ENCODE measurements at regions not wholly inside any gene's neighbourhood (a gene's known extent, or its start where the extent isn't known, plus 50 kb on each side); places are given as distances from the start of the nearest gene placed in this dataset.

DNA sequence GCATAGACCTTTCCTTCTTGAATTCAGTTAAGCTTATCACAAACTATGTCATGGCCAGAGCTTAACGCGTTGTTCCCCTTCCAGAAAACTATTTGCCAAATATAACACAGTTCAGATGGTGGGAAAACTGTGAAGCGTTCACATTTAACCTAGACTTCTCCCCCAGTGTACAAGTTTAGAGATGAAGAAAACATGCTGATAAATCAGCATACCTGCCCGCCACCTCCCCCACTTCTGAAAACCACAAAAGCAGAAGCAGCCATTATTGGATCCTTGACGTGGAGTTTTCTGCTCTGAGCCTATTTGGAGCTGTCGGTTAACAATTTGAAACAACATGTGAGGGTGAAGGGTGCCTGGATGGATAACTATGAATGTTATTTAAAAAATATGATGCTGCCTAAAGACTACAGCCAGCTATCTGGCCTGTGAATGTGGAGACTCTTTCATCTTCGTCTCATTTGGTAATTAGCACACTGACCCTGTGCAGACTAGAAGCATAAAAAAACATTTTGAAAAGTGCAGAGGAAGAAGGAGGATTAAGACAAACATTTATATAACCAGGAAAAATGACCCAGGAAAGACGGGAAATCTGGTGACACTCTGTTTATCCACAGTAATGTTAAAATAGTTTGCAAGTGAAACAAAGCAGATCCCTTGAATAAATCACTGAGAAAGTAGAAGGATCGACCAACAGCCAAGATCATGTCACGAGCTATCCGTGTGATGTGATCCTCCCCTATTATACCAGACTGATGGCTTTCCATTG lies 408.2 kb downstream of the AEBP2 start:
- Histone ChIP-seq H3K27ac (ENCODE audit: low read depth, low read length) (no peak overlapping the region), H3K4me3 (ENCODE audit: low read depth, low read length) (no peak overlapping the region), H3K9me3 (ENCODE audit: control insufficient read depth, insufficient read depth, low read length) (no peaks in the 10 kb centered on the region), H3K27me3 (ENCODE audit: control insufficient read depth, insufficient read depth, low read length) (no peaks in the 10 kb centered on the region)
- ChIA-PET CTCF (interaction anchor here (0.6 to 0.7 kb wide), 2 partner anchors 18 to 108 kb away, joined by 4 read pairs; no protein-coding TSS in a partner anchor), POLR2A (interaction anchor here (0.5 to 0.9 kb wide), 3 partner anchors 34 to 552 kb away, joined by 3 read pairs; no protein-coding TSS in a partner anchor)
- no peak for DNase-seq (ENCODE audit: low read depth, low spot score)
- TF ChIP-seq, protein P1, sequence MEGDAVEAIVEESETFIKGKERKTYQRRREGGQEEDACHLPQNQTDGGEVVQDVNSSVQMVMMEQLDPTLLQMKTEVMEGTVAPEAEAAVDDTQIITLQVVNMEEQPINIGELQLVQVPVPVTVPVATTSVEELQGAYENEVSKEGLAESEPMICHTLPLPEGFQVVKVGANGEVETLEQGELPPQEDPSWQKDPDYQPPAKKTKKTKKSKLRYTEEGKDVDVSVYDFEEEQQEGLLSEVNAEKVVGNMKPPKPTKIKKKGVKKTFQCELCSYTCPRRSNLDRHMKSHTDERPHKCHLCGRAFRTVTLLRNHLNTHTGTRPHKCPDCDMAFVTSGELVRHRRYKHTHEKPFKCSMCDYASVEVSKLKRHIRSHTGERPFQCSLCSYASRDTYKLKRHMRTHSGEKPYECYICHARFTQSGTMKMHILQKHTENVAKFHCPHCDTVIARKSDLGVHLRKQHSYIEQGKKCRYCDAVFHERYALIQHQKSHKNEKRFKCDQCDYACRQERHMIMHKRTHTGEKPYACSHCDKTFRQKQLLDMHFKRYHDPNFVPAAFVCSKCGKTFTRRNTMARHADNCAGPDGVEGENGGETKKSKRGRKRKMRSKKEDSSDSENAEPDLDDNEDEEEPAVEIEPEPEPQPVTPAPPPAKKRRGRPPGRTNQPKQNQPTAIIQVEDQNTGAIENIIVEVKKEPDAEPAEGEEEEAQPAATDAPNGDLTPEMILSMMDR (IDR thresholded peaks at IDR 0.05; ENCODE audit: low read depth, low read length): no peak

DNA sequence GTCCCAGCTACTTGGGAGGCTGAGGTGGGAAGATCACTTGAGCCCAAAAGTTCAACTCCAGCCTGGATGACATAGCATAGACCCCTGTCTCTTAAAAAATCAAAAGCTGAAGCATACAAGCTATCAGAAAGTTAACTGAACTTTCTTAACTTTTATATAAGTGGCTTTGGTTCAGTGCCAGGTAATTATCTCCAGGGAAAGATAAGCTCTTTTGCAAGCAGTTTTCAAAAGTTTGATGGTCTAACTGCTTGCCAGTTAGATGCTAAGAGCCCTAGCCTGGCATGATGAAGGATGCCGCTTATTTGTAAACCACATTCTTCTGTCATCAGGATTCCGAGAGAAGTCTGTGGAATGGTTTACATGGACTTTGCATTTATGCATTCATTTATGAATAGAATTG lies 409.1 kb downstream of the AEBP2 start:
- Histone ChIP-seq H3K4me3 (ENCODE audit: low read depth, low read length) (no peak overlapping the region), H3K27ac (ENCODE audit: low read depth, low read length) (no peak overlapping the region), H3K9me3 (ENCODE audit: control insufficient read depth, insufficient read depth, low read length) (no peaks in the 10 kb centered on the region), H3K27me3 (ENCODE audit: control insufficient read depth, insufficient read depth, low read length) (no peaks in the 10 kb centered on the region)
- TF ChIP-seq, protein P1 (IDR thresholded peaks at IDR 0.05; ENCODE audit: low read depth, low read length): no peak
- no peak for DNase-seq (ENCODE audit: low read depth, low spot score)
- POLR2A ChIA-PET: interaction anchor here (0.7 to 0.9 kb wide), 2 partner anchors 24 to 35 kb away, joined by 3 read pairs; no protein-coding TSS in a partner anchor
- CTCF ChIA-PET: interaction anchor here (0.7 kb wide), 1 partner anchor 109 kb away, joined by 4 read pairs; no protein-coding TSS in a partner anchor

DNA sequence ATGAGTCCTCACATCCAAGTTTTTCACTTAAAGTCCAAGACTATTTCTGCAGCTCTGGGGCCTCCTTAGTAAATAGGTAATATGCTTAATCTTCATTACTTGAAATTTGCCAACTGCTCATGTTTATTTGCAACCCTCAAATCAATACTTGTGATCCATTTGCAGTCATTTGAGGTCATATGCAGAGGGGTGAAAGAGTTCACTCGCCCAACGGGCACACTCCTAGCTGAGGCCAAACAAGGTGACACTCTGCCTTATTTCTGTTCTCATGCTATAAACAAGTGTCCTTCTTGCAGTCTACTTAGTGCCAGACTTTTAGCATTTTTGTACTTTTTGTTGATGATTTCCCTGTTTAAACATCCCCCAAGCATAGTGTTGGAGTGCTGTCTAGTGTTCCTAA lies 409.9 kb downstream of the AEBP2 start:
- Histone ChIP-seq H3K27me3 (ENCODE audit: control insufficient read depth, insufficient read depth, low read length) (no peaks in the 10 kb centered on the region), H3K27ac (ENCODE audit: low read depth, low read length) (no peak overlapping the region), H3K9me3 (ENCODE audit: control insufficient read depth, insufficient read depth, low read length) (no peaks in the 10 kb centered on the region), H3K4me3 (ENCODE audit: low read depth, low read length) (no peak overlapping the region)
- DNase-seq (ENCODE audit: low read depth, low spot score): no peak
- POLR2A ChIA-PET: no interaction called here
- TF ChIP-seq, protein P1 (IDR thresholded peaks at IDR 0.05; ENCODE audit: low read depth, low read length): no peak
- CTCF ChIA-PET: no interaction called here

DNA sequence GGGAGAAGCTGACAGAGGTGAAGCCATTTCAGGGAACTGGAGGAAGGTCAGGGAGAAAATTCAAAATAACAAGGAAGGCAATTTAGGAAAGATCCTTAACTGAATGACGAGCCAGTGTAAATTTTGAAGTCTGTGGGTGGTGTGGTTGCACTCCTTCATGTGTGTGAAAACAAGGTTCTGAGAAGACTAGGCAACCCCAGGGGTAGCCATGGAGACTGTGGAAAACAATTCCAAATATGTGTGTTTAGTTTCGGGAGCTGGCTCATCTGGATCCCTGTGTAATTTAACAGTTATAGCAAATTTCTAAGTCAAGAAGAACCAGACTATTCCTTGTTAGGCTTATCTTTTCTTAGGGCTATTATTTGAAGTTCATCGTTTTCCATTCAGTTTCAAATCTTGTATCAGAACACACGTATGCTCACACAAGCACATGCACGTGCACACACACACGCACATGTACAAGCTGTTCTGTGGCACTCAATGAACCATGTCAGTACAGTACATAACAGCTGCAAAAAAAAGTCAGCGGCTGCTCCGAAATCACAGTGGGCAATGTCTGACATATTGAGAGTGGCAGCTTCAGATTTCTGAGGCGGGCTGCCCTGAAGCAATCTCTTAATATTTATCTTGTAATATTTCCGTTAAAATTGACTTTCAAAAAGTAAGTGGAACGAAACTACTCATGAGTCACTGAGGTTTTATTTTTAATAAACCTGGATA lies 411.2 kb downstream of the AEBP2 start:
- Histone ChIP-seq H3K9me3 (ENCODE audit: control insufficient read depth, insufficient read depth, low read length) (no peaks in the 10 kb centered on the region), H3K27ac (ENCODE audit: low read depth, low read length) (no peak overlapping the region), H3K27me3 (ENCODE audit: control insufficient read depth, insufficient read depth, low read length) (no peaks in the 10 kb centered on the region), H3K4me3 (ENCODE audit: low read depth, low read length) (no peak overlapping the region; the same call in 1 of the 2 replicates)
- ChIA-PET POLR2A (no interaction called here), CTCF (no interaction called here)
- DNase-seq (ENCODE audit: low read depth, low spot score): no peak
- TF ChIP-seq, protein P1 (IDR thresholded peaks at IDR 0.05; ENCODE audit: low read depth, low read length): no peak
